H9 (cell line): ENCODE measurements at regions not wholly inside any gene's neighbourhood (a gene's known extent, or its start where the extent isn't known, plus 50 kb on each side); places are given as distances from the start of the nearest gene placed in this dataset.

Source experiments
- DNase-seq: peaks from one replicate; pipeline ENCODE4 v3.0.0-alpha.2; 2017
- H2AFZ ChIP-seq: one replicate; pipeline ENCODE4 v1.6.1; 2013; ENCODE audit warnings: mild to moderate bottlenecking, low read length, control low read depth, moderate library complexity
- H2AK5ac ChIP-seq: 2 replicates; pipeline ENCODE4 v1.6.1; 2013; ENCODE audit warnings: low read length, control low read depth, mixed read lengths; ENCODE audit not compliant: insufficient read length
- H2BK120ac ChIP-seq: one replicate; pipeline ENCODE4 v1.6.1; 2013; ENCODE audit warnings: low read depth, mild to moderate bottlenecking, low read length, control low read depth, inconsistent platforms; ENCODE audit not compliant: poor library complexity, severe bottlenecking
- H2BK12ac ChIP-seq: 2 replicates; pipeline ENCODE4 v1.6.1; 2013; ENCODE audit warnings: low read length, control low read depth, mixed read lengths, low read depth; ENCODE audit not compliant: insufficient read length
- H2BK15ac ChIP-seq: 2 replicates; pipeline ENCODE4 v1.6.1; 2013; ENCODE audit warnings: low read depth, low read length, control low read depth
- H2BK20ac ChIP-seq: one replicate; pipeline ENCODE4 v1.6.1; 2013; ENCODE audit warnings: low read depth, mild to moderate bottlenecking, low read length, control low read depth, inconsistent platforms; ENCODE audit not compliant: poor library complexity, severe bottlenecking
- H2BK5ac ChIP-seq: 2 replicates; pipeline ENCODE4 v1.6.1; 2013; ENCODE audit warnings: low read length, control low read depth, mixed read lengths; ENCODE audit not compliant: insufficient read length
- H3K14ac ChIP-seq: 2 replicates; pipeline ENCODE4 v1.6.1; 2013; ENCODE audit warnings: low read length, control low read depth; ENCODE audit not compliant: insufficient read depth
- H3K18ac ChIP-seq: 2 replicates; pipeline ENCODE4 v1.6.1; 2013; ENCODE audit warnings: low read depth, mild to moderate bottlenecking, mixed read lengths, low read length, control low read depth; ENCODE audit not compliant: insufficient read length
- H3K23ac ChIP-seq: 2 replicates; pipeline ENCODE4 v1.6.1; 2013; ENCODE audit warnings: low read length, control low read depth, mixed read lengths, low read depth; ENCODE audit not compliant: insufficient read length
- H3K23me2 ChIP-seq: 2 replicates; pipeline ENCODE4 v1.6.1; 2013; ENCODE audit warnings: low read depth, mild to moderate bottlenecking, mixed read lengths, low read length, control low read depth; ENCODE audit not compliant: insufficient read length, poor library complexity, severe bottlenecking
- H3K27ac ChIP-seq: 2 replicates; pipeline ENCODE4 v1.5.1; 2013; ENCODE audit warnings: low read length, control low read depth, mixed read lengths, low read depth; ENCODE audit not compliant: insufficient read length
- H3K27me3 ChIP-seq: 2 replicates; pipeline ENCODE4 v1.6.1; 2013; ENCODE audit warnings: low read length, control low read depth, inconsistent platforms; ENCODE audit not compliant: insufficient read depth
- H3K4ac ChIP-seq: 2 replicates; pipeline ENCODE4 v1.6.1; 2013; ENCODE audit warnings: low read depth, mild to moderate bottlenecking, control low read depth, inconsistent platforms, low read length, moderate library complexity
- H3K4me1 ChIP-seq: 2 replicates; pipeline ENCODE4 v1.6.1; 2013; ENCODE audit warnings: low read length, control low read depth, inconsistent platforms; ENCODE audit not compliant: insufficient read depth
- H3K4me2 ChIP-seq: 2 replicates; pipeline ENCODE4 v1.6.1; 2013; ENCODE audit warnings: low read length, control low read depth, mixed read lengths; ENCODE audit not compliant: insufficient read length, insufficient read depth
- H3K56ac ChIP-seq: 2 replicates; pipeline ENCODE4 v1.6.1; 2013; ENCODE audit warnings: low read depth, mild to moderate bottlenecking, mixed read lengths, low read length, control low read depth; ENCODE audit not compliant: insufficient read length
- H3K79me1 ChIP-seq: 2 replicates; pipeline ENCODE4 v1.6.1; 2013; ENCODE audit warnings: low read depth, mild to moderate bottlenecking, moderate library complexity, low read length, control low read depth, inconsistent platforms; ENCODE audit not compliant: insufficient read depth, poor library complexity, severe bottlenecking
- H3K79me2 ChIP-seq: 2 replicates; pipeline ENCODE4 v1.6.1; 2013; ENCODE audit warnings: low read length, control low read depth, inconsistent platforms; ENCODE audit not compliant: insufficient read depth
- H3K9ac ChIP-seq: 2 replicates; pipeline ENCODE4 v1.6.1; 2013; ENCODE audit warnings: low read length, control low read depth, mixed read lengths; ENCODE audit not compliant: insufficient read length; ENCODE audit errors: extremely low read depth
- H3K9me3 ChIP-seq: one replicate; pipeline ENCODE4 v1.6.1; 2013; ENCODE audit warnings: low read depth, low read length, inconsistent platforms; ENCODE audit not compliant: control insufficient read depth
- H3T11ph ChIP-seq: one replicate; pipeline ENCODE4 v1.6.1; 2013; ENCODE audit warnings: mild to moderate bottlenecking, low read length, control low read depth, inconsistent platforms
- H4K20me1 ChIP-seq: one replicate; pipeline ENCODE4 v1.6.1; 2013; ENCODE audit not compliant: control insufficient read depth, insufficient read length, insufficient read depth
- H4K5ac ChIP-seq: 2 replicates; pipeline ENCODE4 v1.6.1; 2013; ENCODE audit warnings: low read depth, mild to moderate bottlenecking, mixed read lengths, low read length, control low read depth; ENCODE audit not compliant: insufficient read length
- H4K8ac ChIP-seq: replicated peaks from 2 replicates; pipeline ENCODE4 v1.6.1; 2013; ENCODE audit warnings: low read length, control low read depth, mixed read lengths, low read depth; ENCODE audit not compliant: insufficient read length
- H4K91ac ChIP-seq: 2 replicates; pipeline ENCODE4 v1.6.1; 2013; ENCODE audit warnings: low read depth, mild to moderate bottlenecking, moderate library complexity, mixed read lengths, low read length, control low read depth; ENCODE audit not compliant: insufficient read length
- H3K27ac Mint-ChIP-seq, 3 experiments: 2 replicates in 2 of 3; 3 replicates in 1 of 3; pipeline ENCODE4 v1.8.0; 2020 to 2021; ENCODE audit warnings: mixed read lengths in 3 of 3, mild to moderate bottlenecking in 1 of 3, moderate library complexity in 1 of 3
- H3K27me3 Mint-ChIP-seq: 2 replicates; pipeline ENCODE4 v1.8.0; 2021; ENCODE audit warnings: low read depth, mild to moderate bottlenecking, moderate library complexity, mixed read lengths
- H3K36me3 Mint-ChIP-seq, 3 experiments: 2 replicates in 2 of 3; 3 replicates in 1 of 3; pipeline ENCODE4 v1.8.0; 2020 to 2021; ENCODE audit warnings: low read depth in 3 of 3, mixed read lengths in 3 of 3; ENCODE audit not compliant: insufficient read depth in 1 of 3
- H3K4me1 Mint-ChIP-seq, 2 experiments: 2 replicates each; pipeline ENCODE4 v1.8.0; 2020; ENCODE audit warnings: mixed read lengths in 2 of 2
- H3K4me3 Mint-ChIP-seq, 2 experiments: 2 replicates in 1 of 2; 3 replicates in 1 of 2; pipeline ENCODE4 v1.8.0; 2020 to 2021; ENCODE audit warnings: mild to moderate bottlenecking in 2 of 2, mixed read lengths in 2 of 2, moderate library complexity in 1 of 2
- H3K9me3 Mint-ChIP-seq, 2 experiments: 2 replicates in 1 of 2; 3 replicates in 1 of 2; pipeline ENCODE4 v1.8.0; 2020; ENCODE audit warnings: mild to moderate bottlenecking in 2 of 2, mixed read lengths in 2 of 2, moderate library complexity in 1 of 2
- CTCF ChIP-seq: fragments of 200-600 bp; sonication (generic); conservative IDR thresholded peaks from 3 replicates; pipeline ENCODE4 v1.8.0; 2021; ENCODE audit warnings: antibody characterized with exemption, mild to moderate bottlenecking
- WGBS: extraction: QIAGEN DNeasy Blood & Tissue Kit; methylation state at CpG from one replicate; pipeline ENCODE4 v1.1.7; 2013; ENCODE audit warnings: missing lambda C conversion rate, low lambda C conversion rate, mixed read lengths; ENCODE audit not compliant: insufficient read length; ENCODE audit errors: extremely low coverage; 5-methylcytosine and 5-hydroxymethylcytosine counted together

GRCh38 chrX:93985344-93986307, 311.6 kb downstream of the FAM133A start:
- no peak overlapping the region for H3K14ac ChIP-seq
- H3K79me1 ChIP-seq = no peaks in the 10 kb centered on the region
- no peak overlapping the region for H3K27ac ChIP-seq
- H3K23ac ChIP-seq = no peak overlapping the region
- Mint-ChIP-seq H3K27me3 (no peaks in the 10 kb centered on the region), H3K4me1 (peaks cover 4 to 13% of the 10 kb centered on the region in 2 experiments; a peak in 3 of 4 replicates), H3K9me3 (peaks cover 13 to 22% of the 10 kb centered on the region in 2 experiments; a peak in 4 of 5 replicates), H3K36me3 (peaks cover 14 to 37% (median 20%) of the 10 kb centered on the region in 3 experiments), H3K4me3 (no peak overlapping the region), H3K27ac (no peak overlapping the region)
- H3K4ac ChIP-seq = no peak overlapping the region
- H3K27me3 ChIP-seq = no peaks in the 10 kb centered on the region
- H2BK5ac ChIP-seq = no peak overlapping the region
- H3K4me2 ChIP-seq = no peak overlapping the region
- H4K5ac ChIP-seq = no peak overlapping the region
- no peak overlapping the region for H4K91ac ChIP-seq
- H3K23me2 ChIP-seq = no peaks in the 10 kb centered on the region
- H3K79me2 ChIP-seq = no peaks in the 10 kb centered on the region
- no peak overlapping the region for H3T11ph ChIP-seq
- no CpG with 5 or more reads among the region's 2 CpGs for WGBS
- no peak overlapping the region for H2BK15ac ChIP-seq
- no peaks in the 10 kb centered on the region for H4K20me1 ChIP-seq
- no peak for TF ChIP-seq CTCF
- no peak overlapping the region for H3K18ac ChIP-seq
- no peak overlapping the region for H2AFZ ChIP-seq
- H2BK12ac ChIP-seq = no peak overlapping the region
- H3K9me3 ChIP-seq = no peaks in the 10 kb centered on the region
- H2AK5ac ChIP-seq = no peak overlapping the region
- H4K8ac ChIP-seq = no peak overlapping the region
- H2BK120ac ChIP-seq = no peak overlapping the region
- no peak overlapping the region for H3K9ac ChIP-seq
- no peak overlapping the region for H2BK20ac ChIP-seq
- H3K4me1 ChIP-seq = no peaks in the 10 kb centered on the region
- H3K56ac ChIP-seq = no peak overlapping the region
- no peak for DNase-seq
